ENCODE measurements at regions not wholly inside any gene's neighbourhood (a gene's known extent, or its start where the extent isn't known, plus 50 kb on each side); places are given as distances from the start of the nearest gene placed in this dataset.

DNA sequence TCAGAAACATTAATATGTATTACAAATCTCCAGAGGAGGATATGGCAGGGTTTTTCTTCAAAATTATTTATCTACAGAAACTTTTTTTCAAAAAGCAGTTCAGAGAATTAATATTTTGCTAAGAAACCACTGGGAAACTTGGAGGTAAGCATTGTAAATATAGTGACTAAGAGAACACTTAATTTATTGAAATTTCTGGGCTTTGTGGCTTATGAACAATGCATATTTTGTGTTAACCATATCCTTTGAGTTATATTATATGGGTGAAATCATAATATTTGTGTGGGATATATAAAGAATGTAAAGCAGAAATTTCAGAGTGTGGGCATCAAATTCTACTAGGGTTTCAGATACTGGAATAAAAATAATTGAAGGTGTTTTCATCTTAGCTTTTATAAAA lies 1059.2 kb downstream of the ZPLD1 start:
- TF ChIP-seq, protein P1, sequence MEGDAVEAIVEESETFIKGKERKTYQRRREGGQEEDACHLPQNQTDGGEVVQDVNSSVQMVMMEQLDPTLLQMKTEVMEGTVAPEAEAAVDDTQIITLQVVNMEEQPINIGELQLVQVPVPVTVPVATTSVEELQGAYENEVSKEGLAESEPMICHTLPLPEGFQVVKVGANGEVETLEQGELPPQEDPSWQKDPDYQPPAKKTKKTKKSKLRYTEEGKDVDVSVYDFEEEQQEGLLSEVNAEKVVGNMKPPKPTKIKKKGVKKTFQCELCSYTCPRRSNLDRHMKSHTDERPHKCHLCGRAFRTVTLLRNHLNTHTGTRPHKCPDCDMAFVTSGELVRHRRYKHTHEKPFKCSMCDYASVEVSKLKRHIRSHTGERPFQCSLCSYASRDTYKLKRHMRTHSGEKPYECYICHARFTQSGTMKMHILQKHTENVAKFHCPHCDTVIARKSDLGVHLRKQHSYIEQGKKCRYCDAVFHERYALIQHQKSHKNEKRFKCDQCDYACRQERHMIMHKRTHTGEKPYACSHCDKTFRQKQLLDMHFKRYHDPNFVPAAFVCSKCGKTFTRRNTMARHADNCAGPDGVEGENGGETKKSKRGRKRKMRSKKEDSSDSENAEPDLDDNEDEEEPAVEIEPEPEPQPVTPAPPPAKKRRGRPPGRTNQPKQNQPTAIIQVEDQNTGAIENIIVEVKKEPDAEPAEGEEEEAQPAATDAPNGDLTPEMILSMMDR (IDR thresholded peaks at IDR 0.05): no peak
- no peak for TF ChIP-seq EZH2 (IDR thresholded peaks at IDR 0.05)

Data from neural progenitor cell (in vitro differentiated cells).